Sigmoid colon (tissue), 6 donors: ENCODE measurements at regions not wholly inside any gene's neighbourhood (a gene's known extent, or its start where the extent isn't known, plus 50 kb on each side); places are given as distances from the start of the nearest gene placed in this dataset.

Experiments used
- DNase-seq: peaks from one replicate; pipeline ENCODE4 v3.0.0-alpha.2; 2019
- H3K27ac ChIP-seq, 4 donors: fragments of 200-600 bp; sonication (generic); one replicate each; pipeline ENCODE4 v1.5.1; 2016 to 2019; ENCODE audit warnings: mild to moderate bottlenecking in 1 of 4
- H3K27me3 ChIP-seq, 3 donors: fragments of 200-600 bp; sonication (generic); one replicate each; pipeline ENCODE4 v1.5.1; 2019; ENCODE audit warnings: mild to moderate bottlenecking in 1 of 3
- H3K36me3 ChIP-seq, 4 donors: fragments of 200-600 bp; sonication (generic); one replicate each; pipeline ENCODE4 v1.5.1; 2016 to 2019
- H3K4me1 ChIP-seq, 4 donors: fragments of 200-600 bp; sonication (generic); one replicate each; pipeline ENCODE4 v1.5.1; 2017 to 2019
- H3K4me3 ChIP-seq, 4 donors: fragments of 200-600 bp; sonication (generic); one replicate each; pipeline ENCODE4 v1.5.1; 2017 to 2019; ENCODE audit warnings: mild to moderate bottlenecking in 2 of 4, moderate library complexity in 1 of 4
- H3K9me3 ChIP-seq, 4 donors: fragments of 200-600 bp in 3 of 4; sonication (generic) in 3 of 4; one replicate each; pipeline versions ENCODE4 v1.5.1 to v1.6.1; 2013 to 2019
- EP300 ChIP-seq, 4 donors: sonication (generic); formaldehyde crosslinking; IDR thresholded peaks; one replicate each; pipeline ENCODE4 v1.6.1; 2017; ENCODE audit warnings: antibody characterized with exemption in 4 of 4
- POLR2A ChIP-seq, 2 donors: fragments of 450-650 bp; IDR thresholded peaks; one replicate each; pipeline ENCODE4 v1.6.1; 2016; ENCODE audit warnings: antibody characterized with exemption in 2 of 2, mild to moderate bottlenecking in 2 of 2, moderate library complexity in 2 of 2
- POLR2AphosphoS5 ChIP-seq, 4 donors: sonication (generic); formaldehyde crosslinking; IDR thresholded peaks; one replicate each; pipeline ENCODE4 v1.6.1; 2017; ENCODE audit warnings: antibody characterized with exemption in 4 of 4
- WGBS, 2 donors: extraction: QIAGEN DNeasy Blood & Tissue Kit; methylation state at CpG; one replicate each; pipeline ENCODE4 v1.1.7; 2013; 5-methylcytosine and 5-hydroxymethylcytosine counted together
- intact Hi-C: fragments of 100-400 bp; cut with DNase I; formaldehyde crosslinking; loops from one replicate; pipeline ENCODE4 v1.15.1; 2023
- TF ChIP-seq, protein P1 (sequence below), 4 experiments: fragments of 450-650 bp in 3 of 4; fragments of 200-600 bp in 1 of 4; IDR thresholded peaks; one replicate each; pipeline ENCODE4 v1.5.1; 2016 to 2019; ENCODE audit warnings: antibody characterized with exemption in 4 of 4, mild to moderate bottlenecking in 3 of 4, moderate library complexity in 2 of 4
- donor health status: healthy with polysubstance abuse.
- donor health status: healthy.

DNA sequence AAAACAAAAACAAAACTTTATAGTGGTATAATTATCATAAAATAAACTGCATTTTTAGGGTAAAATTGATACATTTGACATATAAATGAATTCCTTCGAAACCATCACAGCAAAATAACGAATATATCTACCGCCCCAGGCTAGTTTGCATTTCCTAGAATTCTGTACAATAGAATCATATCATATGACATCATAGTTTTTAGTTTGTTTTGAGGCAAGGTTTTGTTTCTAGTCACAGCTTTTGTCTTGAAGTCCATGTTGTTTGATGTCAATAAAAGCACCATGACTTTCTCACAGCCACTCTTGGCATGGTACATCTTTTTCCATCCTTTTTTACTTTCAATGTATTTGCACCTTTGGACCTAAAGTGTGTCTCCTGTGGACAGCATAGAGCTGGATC is 102.9 kb downstream of the FOXL3 start:
- peaks cover 0 to 5% (median 4%) of the 10 kb centered on the region in 4 donors for H3K9me3 ChIP-seq
- TF ChIP-seq EP300 (IDR thresholded peaks at IDR 0.05) = no peak
- TF ChIP-seq, protein P1, sequence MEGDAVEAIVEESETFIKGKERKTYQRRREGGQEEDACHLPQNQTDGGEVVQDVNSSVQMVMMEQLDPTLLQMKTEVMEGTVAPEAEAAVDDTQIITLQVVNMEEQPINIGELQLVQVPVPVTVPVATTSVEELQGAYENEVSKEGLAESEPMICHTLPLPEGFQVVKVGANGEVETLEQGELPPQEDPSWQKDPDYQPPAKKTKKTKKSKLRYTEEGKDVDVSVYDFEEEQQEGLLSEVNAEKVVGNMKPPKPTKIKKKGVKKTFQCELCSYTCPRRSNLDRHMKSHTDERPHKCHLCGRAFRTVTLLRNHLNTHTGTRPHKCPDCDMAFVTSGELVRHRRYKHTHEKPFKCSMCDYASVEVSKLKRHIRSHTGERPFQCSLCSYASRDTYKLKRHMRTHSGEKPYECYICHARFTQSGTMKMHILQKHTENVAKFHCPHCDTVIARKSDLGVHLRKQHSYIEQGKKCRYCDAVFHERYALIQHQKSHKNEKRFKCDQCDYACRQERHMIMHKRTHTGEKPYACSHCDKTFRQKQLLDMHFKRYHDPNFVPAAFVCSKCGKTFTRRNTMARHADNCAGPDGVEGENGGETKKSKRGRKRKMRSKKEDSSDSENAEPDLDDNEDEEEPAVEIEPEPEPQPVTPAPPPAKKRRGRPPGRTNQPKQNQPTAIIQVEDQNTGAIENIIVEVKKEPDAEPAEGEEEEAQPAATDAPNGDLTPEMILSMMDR (IDR thresholded peaks at IDR 0.05) = no peak
- no peak for TF ChIP-seq POLR2A (IDR thresholded peaks at IDR 0.05)
- no peak for TF ChIP-seq POLR2AphosphoS5 (IDR thresholded peaks at IDR 0.05)
- no peak for DNase-seq
- H3K4me1 ChIP-seq = no peaks in the 10 kb centered on the region
- H3K36me3 ChIP-seq = no peaks in the 10 kb centered on the region
- intact Hi-C loops = no loop called here
- H3K4me3 ChIP-seq = no peak overlapping the region
- no peaks in the 10 kb centered on the region for H3K27me3 ChIP-seq
- no peak overlapping the region for H3K27ac ChIP-seq
- 92 to 94% methylated on average over 3 of the region's 3 CpGs for WGBS, 2 donors

DNA sequence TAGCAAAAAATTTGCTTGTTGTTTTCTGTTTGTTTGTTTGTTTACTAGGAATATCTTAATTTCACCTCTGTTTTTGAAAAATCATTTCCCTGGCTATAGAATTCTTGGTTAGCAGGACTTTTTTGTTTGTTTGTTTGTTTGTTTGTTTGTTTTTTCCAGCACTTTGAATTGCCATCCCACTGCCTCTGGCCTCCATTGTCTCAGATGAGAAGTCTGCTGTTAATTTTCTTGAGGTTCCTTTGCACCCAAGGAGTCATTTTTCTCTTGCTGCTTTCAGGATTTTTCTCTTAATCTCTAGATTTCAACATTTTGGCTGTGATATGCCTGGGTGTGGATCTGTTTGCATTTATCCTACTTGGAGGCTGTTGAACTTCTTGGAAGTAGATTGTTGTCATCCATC is 105.7 kb downstream of the FOXL3 start:
- DNase-seq = no peak
- peaks cover 0 to 11% (median 9%) of the 10 kb centered on the region in 4 donors for H3K9me3 ChIP-seq
- H3K27ac ChIP-seq = no peak overlapping the region
- H3K27me3 ChIP-seq = no peaks in the 10 kb centered on the region
- no peaks in the 10 kb centered on the region for H3K36me3 ChIP-seq
- TF ChIP-seq POLR2A (IDR thresholded peaks at IDR 0.05) (no peak), POLR2AphosphoS5 (IDR thresholded peaks at IDR 0.05) (no peak), EP300 (IDR thresholded peaks at IDR 0.05) (no peak)
- TF ChIP-seq, protein P1 (IDR thresholded peaks at IDR 0.05) = no peak
- no peak overlapping the region for H3K4me3 ChIP-seq
- H3K4me1 ChIP-seq = no peaks in the 10 kb centered on the region
- intact Hi-C loops = no loop called here

DNA sequence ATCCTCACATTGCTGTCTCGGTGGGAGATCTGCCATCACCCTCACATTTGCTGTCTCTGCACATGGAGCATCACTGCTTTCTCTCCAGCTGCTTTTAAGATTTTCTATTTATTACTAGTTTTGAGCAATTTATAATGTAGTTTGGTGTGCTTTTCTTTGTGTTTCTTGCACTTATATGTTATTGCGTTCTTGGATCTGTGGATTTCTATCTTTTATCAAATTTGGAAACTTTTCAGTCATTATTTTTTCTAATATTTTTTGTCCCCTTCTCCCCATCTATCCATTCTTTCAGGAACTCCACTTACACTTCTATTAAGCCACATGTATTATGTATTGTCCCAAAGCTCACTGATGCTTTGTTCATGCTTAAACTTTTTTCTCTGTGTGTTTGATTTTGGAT is 108.9 kb downstream of the FOXL3 start:
- Histone ChIP-seq H3K4me3 (no peak overlapping the region), H3K9me3 (peaks cover 0 to 11% (median 9%) of the 10 kb centered on the region in 4 donors), H3K27me3 (no peaks in the 10 kb centered on the region), H3K36me3 (no peaks in the 10 kb centered on the region), H3K27ac (no peak overlapping the region), H3K4me1 (no peaks in the 10 kb centered on the region)
- TF ChIP-seq POLR2AphosphoS5 (IDR thresholded peaks at IDR 0.05) = no peak
- TF ChIP-seq POLR2A (IDR thresholded peaks at IDR 0.05) = no peak
- TF ChIP-seq, protein P1 (IDR thresholded peaks at IDR 0.05) = no peak
- TF ChIP-seq EP300 (IDR thresholded peaks at IDR 0.05) = no peak
- 92 to 96% methylated on average over 2 of the region's 2 CpGs for WGBS, 2 donors
- intact Hi-C loops = no loop called here
- no peak for DNase-seq

DNA sequence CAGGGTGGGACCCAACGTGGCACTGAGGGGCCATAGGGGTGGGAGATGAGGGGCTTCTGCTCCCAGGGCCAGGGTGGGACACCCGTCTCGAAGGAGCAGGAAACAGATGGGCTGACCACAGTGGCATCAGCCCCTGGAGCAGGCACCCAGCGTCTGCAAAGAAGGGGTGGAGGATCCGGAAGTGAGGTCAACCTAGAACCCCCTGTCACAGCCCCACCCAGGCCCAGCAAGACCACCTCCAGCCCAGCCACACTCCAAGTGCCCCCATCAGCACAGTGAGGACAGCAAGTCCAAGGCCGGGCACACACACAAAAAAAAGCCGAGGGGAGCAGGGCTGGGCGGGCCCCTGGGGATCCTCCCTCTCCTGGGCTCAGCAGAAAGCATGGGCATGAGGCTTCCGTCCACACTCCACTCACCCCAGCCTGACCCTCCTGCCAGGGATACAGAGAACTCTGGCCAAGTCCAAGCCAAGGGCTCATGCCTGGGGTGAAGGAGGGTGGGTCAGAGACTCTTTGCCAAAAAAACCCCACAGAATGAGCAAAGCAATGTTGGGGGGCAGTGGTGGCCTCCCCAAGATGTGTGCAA is 111.0 kb downstream of the FOXL3 start:
- H3K9me3 ChIP-seq = peaks cover 0 to 11% (median 8%) of the 10 kb centered on the region in 4 donors
- TF ChIP-seq EP300 (IDR thresholded peaks at IDR 0.05) (no peak), POLR2A (IDR thresholded peaks at IDR 0.05) (no peak)
- TF ChIP-seq, protein P1 (IDR thresholded peaks at IDR 0.05) = no peak
- no peak overlapping the region for H3K27ac ChIP-seq
- no peaks in the 10 kb centered on the region for H3K4me1 ChIP-seq
- WGBS, 2 donors = 79 to 91% methylated on average over 9 of the region's 9 CpGs
- DNase-seq = no peak
- no peaks in the 10 kb centered on the region for H3K36me3 ChIP-seq
- H3K4me3 ChIP-seq = no peak overlapping the region
- intact Hi-C loops = no loop called here
- peaks cover 0 to 5% (median 0%) of the 10 kb centered on the region in 3 donors for H3K27me3 ChIP-seq

DNA sequence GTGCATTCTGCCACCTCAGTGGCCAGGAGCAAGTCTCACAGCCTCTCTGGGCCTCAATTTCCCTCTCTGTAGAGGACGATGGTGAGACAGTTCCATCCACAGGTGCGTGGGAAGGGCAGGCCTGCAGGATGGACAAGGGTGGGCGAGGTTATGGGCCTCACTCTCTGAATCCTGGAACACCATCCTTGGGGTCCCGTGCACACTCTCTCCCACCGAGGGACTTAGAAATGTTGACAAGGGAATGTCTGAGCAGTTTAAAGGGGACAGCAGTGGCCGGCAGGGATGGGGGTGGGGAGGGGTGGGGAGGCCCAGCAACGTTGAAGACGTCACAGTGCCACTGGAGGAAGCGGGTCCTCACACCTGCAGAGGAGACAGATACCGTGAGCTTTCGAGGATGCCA is 111.5 kb downstream of the FOXL3 start:
- no peak overlapping the region for H3K27ac ChIP-seq
- WGBS, 2 donors = 92 to 93% methylated on average over 11 of the region's 11 CpGs
- H3K9me3 ChIP-seq = peaks cover 0 to 11% (median 6%) of the 10 kb centered on the region in 4 donors
- intact Hi-C loops = no loop called here
- H3K4me3 ChIP-seq = no peak overlapping the region
- H3K36me3 ChIP-seq = no peaks in the 10 kb centered on the region
- TF ChIP-seq POLR2A (IDR thresholded peaks at IDR 0.05) (no peak), EP300 (IDR thresholded peaks at IDR 0.05) (no peak), POLR2AphosphoS5 (IDR thresholded peaks at IDR 0.05) (no peak)
- TF ChIP-seq, protein P1 (IDR thresholded peaks at IDR 0.05) = no peak
- H3K27me3 ChIP-seq = peaks cover 0 to 6% (median 0%) of the 10 kb centered on the region in 3 donors
- no peak for DNase-seq
- H3K4me1 ChIP-seq = no peaks in the 10 kb centered on the region
